ENCODE measurements at regions not wholly inside any gene's neighbourhood (a gene's known extent, or its start where the extent isn't known, plus 50 kb on each side); places are given as distances from the start of the nearest gene placed in this dataset.

DNA sequence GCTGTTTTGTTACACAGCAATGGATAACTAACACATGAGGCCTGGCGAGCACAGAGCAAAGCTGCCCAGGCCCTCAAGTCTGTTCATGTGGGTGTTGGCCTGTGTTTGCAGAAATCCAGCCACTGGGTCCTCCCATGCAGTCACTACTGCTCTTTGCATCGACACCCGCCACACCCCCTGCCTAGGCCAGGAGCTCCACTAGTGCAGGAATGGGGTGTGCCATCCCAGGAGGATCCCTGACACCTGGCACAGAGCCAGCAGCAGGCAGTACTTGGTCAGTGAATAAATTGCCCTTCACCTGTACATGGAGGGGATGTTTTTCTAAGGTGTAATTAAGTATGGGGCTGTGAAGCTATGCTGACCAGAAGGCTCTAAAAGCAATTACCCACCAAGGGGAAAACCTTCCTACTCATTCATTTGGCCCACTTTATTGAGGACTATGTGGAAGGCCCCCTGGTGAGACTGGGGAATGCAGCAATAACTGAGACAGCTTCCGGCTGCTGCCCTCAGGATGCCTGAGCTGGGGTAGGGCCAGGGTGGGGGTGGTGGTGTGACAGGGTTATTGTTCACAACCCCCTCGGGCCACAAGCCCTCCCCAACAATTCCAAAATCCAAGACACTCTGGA is 160.8 kb downstream of the CRYBB2 start:
- TF ChIP-seq, protein P1, sequence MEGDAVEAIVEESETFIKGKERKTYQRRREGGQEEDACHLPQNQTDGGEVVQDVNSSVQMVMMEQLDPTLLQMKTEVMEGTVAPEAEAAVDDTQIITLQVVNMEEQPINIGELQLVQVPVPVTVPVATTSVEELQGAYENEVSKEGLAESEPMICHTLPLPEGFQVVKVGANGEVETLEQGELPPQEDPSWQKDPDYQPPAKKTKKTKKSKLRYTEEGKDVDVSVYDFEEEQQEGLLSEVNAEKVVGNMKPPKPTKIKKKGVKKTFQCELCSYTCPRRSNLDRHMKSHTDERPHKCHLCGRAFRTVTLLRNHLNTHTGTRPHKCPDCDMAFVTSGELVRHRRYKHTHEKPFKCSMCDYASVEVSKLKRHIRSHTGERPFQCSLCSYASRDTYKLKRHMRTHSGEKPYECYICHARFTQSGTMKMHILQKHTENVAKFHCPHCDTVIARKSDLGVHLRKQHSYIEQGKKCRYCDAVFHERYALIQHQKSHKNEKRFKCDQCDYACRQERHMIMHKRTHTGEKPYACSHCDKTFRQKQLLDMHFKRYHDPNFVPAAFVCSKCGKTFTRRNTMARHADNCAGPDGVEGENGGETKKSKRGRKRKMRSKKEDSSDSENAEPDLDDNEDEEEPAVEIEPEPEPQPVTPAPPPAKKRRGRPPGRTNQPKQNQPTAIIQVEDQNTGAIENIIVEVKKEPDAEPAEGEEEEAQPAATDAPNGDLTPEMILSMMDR (IDR thresholded peaks at IDR 0.05), result no peak
- TF ChIP-seq ZFX (IDR thresholded peaks at IDR 0.05; ENCODE audit: borderline replicate concordance), result no peak

Data from 22Rv1 (cell line).